Left ventricle myocardium inferior (tissue), 1 donor: ENCODE measurements at regions not wholly inside any gene's neighbourhood (a gene's known extent, or its start where the extent isn't known, plus 50 kb on each side); places are given as distances from the start of the nearest gene placed in this dataset.

ENCODE experiments used
- DNase-seq: peaks from one replicate; pipeline ENCODE4 v3.0.0-alpha.2; 2020
- H3K27ac ChIP-seq: fragments of 200-600 bp; replicated peaks from 2 replicates; pipeline ENCODE4 v1.8.0; 2021
- H3K27me3 ChIP-seq: fragments of 200-600 bp; 2 replicates; pipeline ENCODE4 v1.8.0; 2021; ENCODE audit warnings: low read depth
- H3K36me3 ChIP-seq: fragments of 200-600 bp; 2 replicates; pipeline ENCODE4 v1.8.0; 2021
- H3K4me1 ChIP-seq: fragments of 200-600 bp; 2 replicates; pipeline ENCODE4 v1.8.0; 2021
- H3K4me3 ChIP-seq: fragments of 200-600 bp; 2 replicates; pipeline ENCODE4 v1.8.0; 2021; ENCODE audit warnings: mild to moderate bottlenecking, moderate library complexity
- H3K9me3 ChIP-seq: fragments of 200-600 bp; replicated peaks from 2 replicates; pipeline ENCODE4 v1.8.0; 2021
- CTCF ChIP-seq: fragments of 200-600 bp; IDR thresholded peaks from 2 replicates; pipeline ENCODE4 v1.8.0; 2021; ENCODE audit warnings: antibody characterized with exemption, mild to moderate bottlenecking, borderline replicate concordance
- intact Hi-C: fragments of 100-400 bp; cut with micrococcal nuclease; formaldehyde crosslinking; loops from one replicate; pipeline ENCODE4 v1.11.0; 2022
- donor health status: DM: no; HTN: yes; CAD: no; lungs with severe emphysema.

DNA sequence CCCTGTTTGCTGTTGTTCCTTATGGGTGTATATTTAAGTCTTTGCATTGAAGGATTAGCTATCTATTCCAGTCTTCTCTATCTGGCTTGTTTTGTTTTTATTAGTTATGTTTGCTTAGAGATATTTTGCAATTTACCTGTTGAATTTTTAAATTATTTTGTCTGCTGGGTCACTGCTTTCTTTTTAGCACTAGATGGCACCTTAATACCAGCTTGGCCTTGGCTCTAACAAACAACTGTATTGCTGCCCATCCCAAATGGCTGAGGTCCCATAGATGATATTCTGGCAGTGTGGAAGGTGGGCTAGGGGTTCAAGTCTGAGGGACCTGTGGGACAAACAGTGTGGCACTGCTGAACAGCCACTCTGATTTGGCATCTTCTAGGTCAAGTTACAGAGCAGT, 144.0 kb upstream of the FBXO33 start:
- no peaks in the 10 kb centered on the region for H3K27me3 ChIP-seq
- no peak for DNase-seq

GRCh38 chr14:39568809-39569538, 136.7 kb upstream of the FBXO33 start:
- intact Hi-C loops = no loop called here
- TF ChIP-seq CTCF = no peak
- no peaks in the 10 kb centered on the region for H3K27me3 ChIP-seq
- H3K9me3 ChIP-seq = peaks cover 15% of the 10 kb centered on the region
- no peak overlapping the region for H3K4me3 ChIP-seq
- H3K4me1 ChIP-seq = peaks cover 11% of the 10 kb centered on the region
- no peak overlapping the region for H3K27ac ChIP-seq
- no peaks in the 10 kb centered on the region for H3K36me3 ChIP-seq
- DNase-seq = no peak

More for the DNA sequence above, 144.0 kb upstream of the FBXO33 start:
- Histone ChIP-seq H3K27ac (no peak overlapping the region), H3K4me1 (peaks cover under 1% of the 10 kb centered on the region), H3K9me3 (peaks cover 43% of the 10 kb centered on the region), H3K36me3 (no peaks in the 10 kb centered on the region), H3K4me3 (no peak overlapping the region)
- intact Hi-C loops = no loop called here
- TF ChIP-seq CTCF = no peak

GRCh38 chr14:39566795-39567194, 134.6 kb upstream of the FBXO33 start:
- Histone ChIP-seq H3K36me3 (no peaks in the 10 kb centered on the region), H3K4me3 (no peak overlapping the region), H3K9me3 (peaks cover 3% of the 10 kb centered on the region), H3K27ac (no peak overlapping the region), H3K4me1 (peaks cover 11% of the 10 kb centered on the region), H3K27me3 (no peaks in the 10 kb centered on the region)
- intact Hi-C loops = no loop called here
- DNase-seq = no peak
- no peak for TF ChIP-seq CTCF

DNA sequence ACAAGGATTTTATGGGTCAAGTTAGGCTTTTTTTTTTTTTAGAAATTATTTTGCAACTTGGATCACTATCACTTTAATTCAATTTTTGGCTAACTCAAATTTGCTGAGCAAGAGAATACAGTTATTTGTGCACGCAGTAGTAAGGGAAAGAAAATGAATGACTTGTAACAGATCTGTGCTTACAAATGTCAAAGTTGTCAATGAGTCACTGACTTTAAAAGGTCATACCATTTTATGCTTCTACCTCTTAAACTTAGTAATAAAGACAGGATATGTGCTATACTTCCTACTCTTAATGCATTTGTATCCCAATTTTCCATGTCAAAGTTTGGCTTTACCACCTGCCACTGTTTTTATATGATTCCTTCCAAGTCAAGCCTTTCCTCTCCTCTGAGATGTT, 131.1 kb upstream of the FBXO33 start:
- DNase-seq = no peak
- Histone ChIP-seq H3K4me3 (no peak overlapping the region), H3K9me3 (peaks cover 22% of the 10 kb centered on the region), H3K27ac (no peak overlapping the region), H3K27me3 (no peaks in the 10 kb centered on the region), H3K36me3 (no peaks in the 10 kb centered on the region), H3K4me1 (no peaks in the 10 kb centered on the region)
- no peak for TF ChIP-seq CTCF
- intact Hi-C loops = no loop called here

DNA sequence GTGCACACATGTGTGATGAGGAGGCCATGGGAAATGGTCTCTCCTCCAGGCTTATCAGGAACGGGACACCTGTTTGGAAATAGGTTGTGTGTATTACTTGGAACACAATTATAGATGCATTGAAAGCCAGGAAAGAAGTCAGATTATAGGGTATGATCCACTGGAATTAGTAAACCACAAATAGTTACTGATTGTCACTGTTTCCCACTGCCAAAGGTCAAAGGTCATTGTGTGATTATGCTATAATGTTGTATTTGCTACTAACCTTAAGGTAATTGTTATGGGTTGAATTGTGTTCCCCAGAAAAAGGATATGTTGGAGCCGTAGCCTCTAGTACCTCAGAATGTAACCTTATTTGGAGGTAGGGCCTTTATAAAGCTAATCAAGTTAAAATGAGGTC, 129.9 kb upstream of the FBXO33 start:
- intact Hi-C loops = no loop called here
- Histone ChIP-seq H3K9me3 (peaks cover 32% of the 10 kb centered on the region), H3K27ac (no peak overlapping the region), H3K4me3 (no peak overlapping the region), H3K4me1 (no peaks in the 10 kb centered on the region), H3K36me3 (no peaks in the 10 kb centered on the region), H3K27me3 (no peaks in the 10 kb centered on the region)
- TF ChIP-seq CTCF = no peak
- DNase-seq = no peak
